Liver (tissue), 8 donors: ENCODE measurements at regions not wholly inside any gene's neighbourhood (a gene's known extent, or its start where the extent isn't known, plus 50 kb on each side); places are given as distances from the start of the nearest gene placed in this dataset.

Experiments
- DNase-seq: peaks from one replicate; pipeline ENCODE4 v3.0.0-alpha.2; 2017; ENCODE audit warnings: low spot score
- H3K27ac ChIP-seq, 2 donors: one replicate each; pipeline ENCODE4 v1.7.0; 2013; ENCODE audit warnings: inconsistent platforms in 2 of 2, low read length in 2 of 2, control low read depth in 1 of 2, low read depth in 1 of 2, mild to moderate bottlenecking in 1 of 2
- H3K27me3 ChIP-seq, 4 donors: one replicate each; pipeline versions ENCODE4 v1.6.1 to v1.7.0; 2013; ENCODE audit warnings: low read length in 3 of 4, inconsistent platforms in 1 of 4, mild to moderate bottlenecking in 1 of 4, moderate library complexity in 1 of 4; ENCODE audit not compliant: control insufficient read depth in 4 of 4, insufficient read depth in 4 of 4
- H3K36me3 ChIP-seq, 4 donors: one replicate each; pipeline versions ENCODE4 v1.6.1 to v1.7.0; 2013; ENCODE audit warnings: low read length in 3 of 4, mild to moderate bottlenecking in 3 of 4, low read depth in 1 of 4, moderate library complexity in 1 of 4; ENCODE audit not compliant: control insufficient read depth in 4 of 4, insufficient read depth in 3 of 4
- H3K4me1 ChIP-seq, 4 donors: one replicate each; pipeline versions ENCODE4 v1.6.1 to v1.7.0; 2013; ENCODE audit warnings: low read length in 3 of 4, mild to moderate bottlenecking in 3 of 4, moderate library complexity in 1 of 4; ENCODE audit not compliant: control insufficient read depth in 4 of 4, insufficient read depth in 4 of 4
- H3K4me3 ChIP-seq, 3 donors: one replicate each; pipeline versions ENCODE4 v1.6.1 to v1.7.0; 2013; ENCODE audit warnings: low read length in 3 of 3, control low read depth in 1 of 3, low read depth in 1 of 3, mild to moderate bottlenecking in 1 of 3
- H3K9ac ChIP-seq, 2 donors: one replicate each; pipeline ENCODE4 v1.7.0; 2013; ENCODE audit warnings: low read length in 2 of 2, mild to moderate bottlenecking in 2 of 2, moderate library complexity in 2 of 2, control low read depth in 1 of 2, low read depth in 1 of 2
- H3K9me3 ChIP-seq, 4 donors: one replicate each; pipeline versions ENCODE4 v1.6.1 to v1.7.0; 2013; ENCODE audit warnings: low read length in 3 of 4; ENCODE audit not compliant: control insufficient read depth in 4 of 4
- ATF3 ChIP-seq: IDR thresholded peaks from 2 replicates; pipeline ENCODE4 v1.6.1; 2016; ENCODE audit warnings: antibody characterized with exemption
- CTCF ChIP-seq: fragments of 150-350 bp; IDR thresholded peaks from 2 replicates; pipeline ENCODE4 v1.5.1; 2017; ENCODE audit warnings: improper control_type of control experiment, low read depth, low read length; ENCODE audit not compliant: missing input control
- EGR1 ChIP-seq, 2 donors: IDR thresholded peaks; 2 replicates each; pipeline ENCODE4 v1.6.1; 2016 to 2018; ENCODE audit warnings: antibody characterized with exemption in 2 of 2, low read depth in 2 of 2
- FOXA1 ChIP-seq: IDR thresholded peaks from 2 replicates; pipeline ENCODE4 v1.6.1; 2016; ENCODE audit warnings: antibody characterized with exemption
- FOXA2 ChIP-seq: IDR thresholded peaks from 2 replicates; pipeline ENCODE4 v1.6.1; 2016; ENCODE audit warnings: antibody characterized with exemption
- GABPA ChIP-seq, 2 donors: IDR thresholded peaks in 1 of 2; conservative IDR thresholded peaks in 1 of 2; 2 replicates each; pipeline ENCODE4 v1.6.1; 2016; ENCODE audit warnings: antibody characterized with exemption in 2 of 2, mild to moderate bottlenecking in 1 of 2, moderate library complexity in 1 of 2
- HNF4A ChIP-seq, 2 donors: conservative IDR thresholded peaks; 2 replicates each; pipeline ENCODE4 v1.6.1; 2016; ENCODE audit warnings: antibody characterized with exemption in 2 of 2, mild to moderate bottlenecking in 2 of 2
- HNF4G ChIP-seq: IDR thresholded peaks from 2 replicates; pipeline ENCODE4 v1.6.1; 2016; ENCODE audit warnings: antibody characterized with exemption
- JUND ChIP-seq, 2 donors: IDR thresholded peaks; 2 replicates each; pipeline ENCODE4 v1.6.1; 2016; ENCODE audit warnings: antibody characterized with exemption in 2 of 2
- MAX ChIP-seq: IDR thresholded peaks from 2 replicates; pipeline ENCODE4 v1.6.1; 2016; ENCODE audit warnings: antibody characterized with exemption
- NR2F2 ChIP-seq: IDR thresholded peaks from 2 replicates; pipeline ENCODE4 v1.6.1; 2016; ENCODE audit warnings: antibody characterized with exemption
- RAD21 ChIP-seq, 2 donors: IDR thresholded peaks; 2 replicates each; pipeline ENCODE4 v1.6.1; 2016; ENCODE audit warnings: antibody characterized with exemption in 2 of 2, mild to moderate bottlenecking in 2 of 2
- REST ChIP-seq: IDR thresholded peaks from 2 replicates; pipeline ENCODE4 v1.6.1; 2016; ENCODE audit warnings: antibody characterized with exemption, mild to moderate bottlenecking
- RXRA ChIP-seq, 2 donors: IDR thresholded peaks; 2 replicates each; pipeline ENCODE4 v1.6.1; 2017 to 2018; ENCODE audit warnings: antibody characterized with exemption in 2 of 2, mild to moderate bottlenecking in 1 of 2
- SP1 ChIP-seq: IDR thresholded peaks from 2 replicates; pipeline ENCODE4 v1.6.1; 2018; ENCODE audit warnings: antibody characterized with exemption, mild to moderate bottlenecking
- TAF1 ChIP-seq: conservative IDR thresholded peaks from 2 replicates; pipeline ENCODE4 v1.6.1; 2016; ENCODE audit warnings: antibody characterized with exemption, mild to moderate bottlenecking
- YY1 ChIP-seq: IDR thresholded peaks from 2 replicates; pipeline ENCODE4 v1.6.1; 2016; ENCODE audit warnings: antibody characterized with exemption, mild to moderate bottlenecking
- ZBTB33 ChIP-seq: IDR thresholded peaks from 2 replicates; pipeline ENCODE4 v1.6.1; 2016; ENCODE audit warnings: antibody characterized with exemption
- WGBS: extraction: QIAGEN DNeasy Blood & Tissue Kit; methylation state at CpG from one replicate; pipeline ENCODE4 v1.1.7; 2013; 5-methylcytosine and 5-hydroxymethylcytosine counted together
- donor health status: healthy.
- donor health status: healthy.
- donor health status: healthy.
- donor health status: healthy.
- donor health status: healthy.

GRCh38 chr5:8766448-8766847 is 779.4 kb downstream of the SEMA5A start:
- Histone ChIP-seq H3K4me1 (no peaks in the 10 kb centered on the region), H3K4me3 (no peak overlapping the region), H3K9me3 (no peaks in the 10 kb centered on the region), H3K27ac (no peak overlapping the region), H3K9ac (no peak overlapping the region), H3K36me3 (no peaks in the 10 kb centered on the region), H3K27me3 (peaks cover 0 to 3% (median 0%) of the 10 kb centered on the region in 4 donors)
- no peak for DNase-seq
- WGBS, result 66% methylated on average over 1 of the region's 1 CpG
- no peak for TF ChIP-seq REST
- TF ChIP-seq HNF4G, result no peak
- no peak for TF ChIP-seq SP1
- TF ChIP-seq TAF1, result no peak
- no peak for TF ChIP-seq RXRA (IDR thresholded peaks at IDR 0.05)
- no peak for TF ChIP-seq NR2F2
- TF ChIP-seq CTCF, result no peak

- Histone ChIP-seq H3K4me3 (no peak overlapping the region), H3K27ac (no peak overlapping the region), H3K36me3 (no peaks in the 10 kb centered on the region), H3K9me3 (no peaks in the 10 kb centered on the region), H3K27me3 (peaks cover 0 to 3% (median 0%) of the 10 kb centered on the region in 4 donors), H3K9ac (no peak overlapping the region), H3K4me1 (no peaks in the 10 kb centered on the region)
- WGBS, result 57% methylated on average over 3 of the region's 3 CpGs
- TF ChIP-seq RAD21 (IDR thresholded peaks at IDR 0.05) (no peak), EGR1 (IDR thresholded peaks at IDR 0.05; ENCODE audit: low read depth in 2 of 2) (no peak), MAX (no peak), SP1 (no peak)
- no peak for DNase-seq
These were observed 778.8 kb downstream of the SEMA5A start for GRCh38 chr5:8767111-8767510.

GRCh38 chr5:8767746-8768145 is 778.1 kb downstream of the SEMA5A start:
- H3K9ac ChIP-seq, result no peak overlapping the region
- TF ChIP-seq FOXA1, result no peak
- TF ChIP-seq YY1, result no peak
- TF ChIP-seq ZBTB33, result no peak
- no peak for TF ChIP-seq SP1
- TF ChIP-seq JUND (IDR thresholded peaks at IDR 0.05), result no peak
- no peak for TF ChIP-seq EGR1 (IDR thresholded peaks at IDR 0.05; ENCODE audit: low read depth in 2 of 2)
- TF ChIP-seq ATF3, result no peak
- no peak for TF ChIP-seq FOXA2
- no peak for TF ChIP-seq GABPA (IDR thresholded peaks at IDR 0.05 in 1 of 2, conservative IDR thresholded peaks at IDR 0.05 in 1 of 2)
- no peak for TF ChIP-seq HNF4A (conservative IDR thresholded peaks at IDR 0.05)
- TF ChIP-seq TAF1, result no peak
- no peak for TF ChIP-seq HNF4G
- TF ChIP-seq MAX, result no peak

More at GRCh38 chr5:8767746-8768145, 778.1 kb downstream of the SEMA5A start:
- WGBS, result 56% methylated on average over 3 of the region's 3 CpGs
- Histone ChIP-seq H3K27me3 (peaks cover 0 to 3% (median 0%) of the 10 kb centered on the region in 4 donors), H3K9me3 (no peaks in the 10 kb centered on the region), H3K36me3 (no peaks in the 10 kb centered on the region), H3K4me3 (no peak overlapping the region), H3K27ac (no peak overlapping the region), H3K4me1 (no peaks in the 10 kb centered on the region)
- DNase-seq, result no peak
